OCI-LY1 (cell line): ENCODE measurements at regions not wholly inside any gene's neighbourhood (a gene's known extent, or its start where the extent isn't known, plus 50 kb on each side); places are given as distances from the start of the nearest gene placed in this dataset.

ENCODE experiments used
- H2AFZ ChIP-seq: fragments of 200-600 bp; sonication (generic), shearing (Covaris generic); 2 replicates; pipeline ENCODE4 v1.6.0; 2014; ENCODE audit warnings: antibody characterized with exemption, mild to moderate bottlenecking, low read length
- H3F3A ChIP-seq: fragments of 200-600 bp; sonication (generic), shearing (Covaris generic); 2 replicates; pipeline ENCODE4 v1.6.0; 2014; ENCODE audit warnings: mild to moderate bottlenecking, antibody characterized with exemption, low read length, moderate library complexity; ENCODE audit not compliant: insufficient read depth
- H3K27ac ChIP-seq: fragments of 200-600 bp; sonication (generic); 2 replicates; pipeline ENCODE4 v1.5.1; 2014; ENCODE audit warnings: low read length, mixed run types, mild to moderate bottlenecking, low read depth; ENCODE audit not compliant: poor library complexity, severe bottlenecking
- H3K27me3 ChIP-seq: fragments of 200-600 bp; sonication (generic); 2 replicates; pipeline ENCODE4 v1.6.0; 2014; ENCODE audit warnings: antibody characterized with exemption, mild to moderate bottlenecking, low read length, moderate library complexity; ENCODE audit not compliant: insufficient read depth
- H3K36me3 ChIP-seq: fragments of 200-600 bp; sonication (generic); 2 replicates; pipeline ENCODE4 v1.6.1; 2014; ENCODE audit warnings: mild to moderate bottlenecking, antibody characterized with exemption, low read length, moderate library complexity, mixed read lengths; ENCODE audit not compliant: insufficient read depth
- H3K4me1 ChIP-seq: fragments of 200-600 bp; sonication (generic); 2 replicates; pipeline ENCODE4 v1.5.1; 2014; ENCODE audit warnings: mild to moderate bottlenecking, low read length, moderate library complexity; ENCODE audit not compliant: insufficient read depth, severe bottlenecking
- H3K4me2 ChIP-seq: fragments of 200-600 bp; sonication (generic), shearing (Covaris generic); 2 replicates; pipeline ENCODE4 v1.6.1; 2014; ENCODE audit warnings: low read length
- H3K4me3 ChIP-seq: fragments of 200-600 bp; sonication (generic); 2 replicates; pipeline ENCODE4 v1.5.1; 2014; ENCODE audit warnings: low read length, low read depth, mild to moderate bottlenecking, mixed read lengths; ENCODE audit not compliant: poor library complexity, severe bottlenecking
- H3K79me2 ChIP-seq: fragments of 200-600 bp; shearing (Covaris generic); 2 replicates; pipeline ENCODE4 v1.6.1; 2016; ENCODE audit warnings: mixed run types, low read length, mixed read lengths; ENCODE audit not compliant: insufficient read depth
- H3K9ac ChIP-seq: fragments of 200-600 bp; sonication (generic), shearing (Covaris generic); 2 replicates; pipeline ENCODE4 v1.6.1; 2014; ENCODE audit warnings: mild to moderate bottlenecking, low read length, mixed read lengths
- H3K9me2 ChIP-seq: fragments of 200-600 bp; sonication (generic), shearing (Covaris generic); 2 replicates; pipeline ENCODE4 v1.6.1; 2014; ENCODE audit warnings: low read depth, mild to moderate bottlenecking, low read length, mixed read lengths
- H3K9me3 ChIP-seq: fragments of 200-600 bp; shearing (Covaris generic); 2 replicates; pipeline ENCODE4 v1.6.1; 2014; ENCODE audit warnings: low read length, mixed read lengths
- H4K20me1 ChIP-seq: fragments of 200-600 bp; sonication (generic), shearing (Covaris generic); 2 replicates; pipeline ENCODE4 v1.6.0; 2016; ENCODE audit warnings: mild to moderate bottlenecking, low read length; ENCODE audit not compliant: insufficient read depth
- EZH2 ChIP-seq: fragments of 200-600 bp; sonication (generic), shearing (Covaris generic); IDR thresholded peaks from 2 replicates; pipeline ENCODE4 v1.8.0; 2017; ENCODE audit warnings: borderline replicate concordance, mixed run types, mild to moderate bottlenecking, antibody characterized with exemption, low read length, moderate library complexity, mixed read lengths
- TF ChIP-seq, protein P1 (sequence below): fragments of 200-600 bp; sonication (generic), shearing (Covaris generic); IDR thresholded peaks from 2 replicates; pipeline ENCODE4 v1.5.1; 2017; ENCODE audit warnings: mild to moderate bottlenecking, antibody characterized with exemption, low read length, moderate library complexity, mixed read lengths

GRCh38 chr1:163561580-163562295 lies 240.0 kb downstream of the NUF2 start:
- no peak overlapping the region for H3K27ac ChIP-seq
- no peaks in the 10 kb centered on the region for H3F3A ChIP-seq
- no peaks in the 10 kb centered on the region for H4K20me1 ChIP-seq
- peaks cover 7% of the 10 kb centered on the region for H3K4me1 ChIP-seq
- H3K79me2 ChIP-seq = no peaks in the 10 kb centered on the region
- H3K4me3 ChIP-seq = no peak overlapping the region
- no peak overlapping the region for H2AFZ ChIP-seq
- H3K4me2 ChIP-seq = no peak overlapping the region
- H3K9me2 ChIP-seq = no peaks in the 10 kb centered on the region
- H3K27me3 ChIP-seq = no peaks in the 10 kb centered on the region
- H3K9me3 ChIP-seq = no peaks in the 10 kb centered on the region
- H3K36me3 ChIP-seq = no peaks in the 10 kb centered on the region
- TF ChIP-seq, protein P1, sequence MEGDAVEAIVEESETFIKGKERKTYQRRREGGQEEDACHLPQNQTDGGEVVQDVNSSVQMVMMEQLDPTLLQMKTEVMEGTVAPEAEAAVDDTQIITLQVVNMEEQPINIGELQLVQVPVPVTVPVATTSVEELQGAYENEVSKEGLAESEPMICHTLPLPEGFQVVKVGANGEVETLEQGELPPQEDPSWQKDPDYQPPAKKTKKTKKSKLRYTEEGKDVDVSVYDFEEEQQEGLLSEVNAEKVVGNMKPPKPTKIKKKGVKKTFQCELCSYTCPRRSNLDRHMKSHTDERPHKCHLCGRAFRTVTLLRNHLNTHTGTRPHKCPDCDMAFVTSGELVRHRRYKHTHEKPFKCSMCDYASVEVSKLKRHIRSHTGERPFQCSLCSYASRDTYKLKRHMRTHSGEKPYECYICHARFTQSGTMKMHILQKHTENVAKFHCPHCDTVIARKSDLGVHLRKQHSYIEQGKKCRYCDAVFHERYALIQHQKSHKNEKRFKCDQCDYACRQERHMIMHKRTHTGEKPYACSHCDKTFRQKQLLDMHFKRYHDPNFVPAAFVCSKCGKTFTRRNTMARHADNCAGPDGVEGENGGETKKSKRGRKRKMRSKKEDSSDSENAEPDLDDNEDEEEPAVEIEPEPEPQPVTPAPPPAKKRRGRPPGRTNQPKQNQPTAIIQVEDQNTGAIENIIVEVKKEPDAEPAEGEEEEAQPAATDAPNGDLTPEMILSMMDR = peak; percentile 22; the same call in 1 of the 2 replicates
- no peak for TF ChIP-seq EZH2
- H3K9ac ChIP-seq = no peak overlapping the region

GRCh38 chr1:163562355-163562754 lies 240.6 kb downstream of the NUF2 start:
- H4K20me1 ChIP-seq = no peaks in the 10 kb centered on the region
- H2AFZ ChIP-seq = no peak overlapping the region
- H3K27ac ChIP-seq = no peak overlapping the region

DNA sequence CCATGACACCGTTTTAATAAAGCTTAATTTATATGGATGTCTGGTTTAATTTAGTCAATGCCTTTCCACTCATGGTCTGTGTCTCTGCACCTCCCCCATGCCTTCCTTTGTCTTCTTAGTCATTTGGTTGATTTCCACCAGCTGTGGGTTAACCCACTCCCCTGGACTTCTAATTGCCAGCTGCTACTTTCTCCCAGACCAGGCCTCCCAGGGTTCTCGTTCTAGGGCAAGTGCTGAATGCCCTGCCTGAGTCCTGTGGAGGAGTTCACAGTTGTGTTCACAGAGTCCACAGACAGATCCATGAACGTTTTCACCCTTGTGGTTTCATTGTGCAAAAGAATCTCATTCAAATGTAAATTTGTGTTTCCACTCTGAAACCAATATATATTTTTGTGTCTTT lies 243.4 kb downstream of the NUF2 start:
- Histone ChIP-seq H3K9ac (no peak overlapping the region), H3K27ac (no peak overlapping the region)

More at GRCh38 chr1:163562355-163562754, 240.6 kb downstream of the NUF2 start:
- H3K4me3 ChIP-seq = no peak overlapping the region
- no peak for TF ChIP-seq EZH2
- TF ChIP-seq, protein P1 = no peak
- H3K4me2 ChIP-seq = no peak overlapping the region
- peaks cover 7% of the 10 kb centered on the region for H3K4me1 ChIP-seq
- no peaks in the 10 kb centered on the region for H3F3A ChIP-seq
- H3K36me3 ChIP-seq = no peaks in the 10 kb centered on the region
- H3K79me2 ChIP-seq = no peaks in the 10 kb centered on the region
- no peaks in the 10 kb centered on the region for H3K27me3 ChIP-seq
- H3K9me3 ChIP-seq = no peaks in the 10 kb centered on the region
- H3K9me2 ChIP-seq = no peaks in the 10 kb centered on the region
- no peak overlapping the region for H3K9ac ChIP-seq

GRCh38 chr1:163570071-163570470 lies 248.3 kb downstream of the NUF2 start:
- Histone ChIP-seq H2AFZ (no peak overlapping the region), H3K27me3 (no peaks in the 10 kb centered on the region), H3K4me3 (no peak overlapping the region), H3K9me2 (no peaks in the 10 kb centered on the region), H3K4me1 (peaks cover 5% of the 10 kb centered on the region), H3K27ac (no peak overlapping the region), H3F3A (no peaks in the 10 kb centered on the region), H4K20me1 (no peaks in the 10 kb centered on the region), H3K4me2 (no peak overlapping the region), H3K36me3 (no peaks in the 10 kb centered on the region), H3K9ac (no peak overlapping the region), H3K79me2 (no peaks in the 10 kb centered on the region), H3K9me3 (no peaks in the 10 kb centered on the region)
- TF ChIP-seq, protein P1 = no peak
- TF ChIP-seq EZH2 = no peak

More for the DNA sequence above, 243.4 kb downstream of the NUF2 start:
- Histone ChIP-seq H3K27me3 (no peaks in the 10 kb centered on the region), H3F3A (no peaks in the 10 kb centered on the region), H3K4me2 (no peak overlapping the region), H2AFZ (no peak overlapping the region), H3K9me2 (no peaks in the 10 kb centered on the region), H3K79me2 (no peaks in the 10 kb centered on the region), H3K9me3 (no peaks in the 10 kb centered on the region), H3K4me3 (no peak overlapping the region), H4K20me1 (no peaks in the 10 kb centered on the region), H3K36me3 (no peaks in the 10 kb centered on the region), H3K4me1 (peaks cover 7% of the 10 kb centered on the region)
- TF ChIP-seq EZH2 = no peak
